GM12873 (cell line): ENCODE measurements at regions not wholly inside any gene's neighbourhood (a gene's known extent, or its start where the extent isn't known, plus 50 kb on each side); places are given as distances from the start of the nearest gene placed in this dataset.

Experiments used
- CTCF ChIP-seq: IDR thresholded peaks from 2 replicates; pipeline ENCODE4 v1.5.1; 2012; ENCODE audit warnings: low read depth, mild to moderate bottlenecking, moderate library complexity, low read length, control low read depth; ENCODE audit not compliant: insufficient read depth; ENCODE audit errors: missing control alignments

DNA sequence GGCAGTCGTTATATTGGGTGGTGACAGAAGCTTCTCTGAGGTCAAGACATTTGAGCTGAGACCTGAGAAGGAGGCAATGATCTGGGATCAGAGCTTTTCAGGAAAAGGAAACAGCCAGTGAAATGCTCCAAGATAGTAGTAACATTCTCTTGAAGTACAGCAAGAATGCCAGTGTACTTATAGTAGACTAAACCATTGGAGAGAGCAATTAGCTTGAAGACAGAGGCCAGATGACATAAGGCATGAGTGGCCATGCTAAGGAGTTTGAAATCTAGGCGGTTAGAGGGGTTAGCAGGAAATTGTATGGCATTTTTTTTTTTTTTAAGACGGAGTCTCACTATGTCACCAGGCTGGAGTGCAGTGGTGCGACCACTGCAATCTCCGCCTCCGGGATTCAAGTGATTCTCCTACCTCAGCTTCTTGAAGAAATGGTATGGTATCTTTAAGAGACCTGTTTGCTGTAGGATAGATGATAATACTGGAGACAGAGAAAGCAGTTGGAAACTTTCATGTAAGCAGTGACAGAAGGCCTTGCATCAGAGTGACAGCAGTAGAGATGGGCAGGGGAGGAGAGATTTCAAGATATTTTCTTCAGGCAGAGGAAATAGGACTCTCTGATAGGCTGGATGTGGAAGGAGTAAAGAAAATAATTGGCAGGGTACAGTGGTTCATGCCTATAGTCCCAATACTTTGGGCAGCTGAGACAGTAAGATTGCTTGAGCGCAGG lies 482.2 kb upstream of the PAPPA start:
- TF ChIP-seq CTCF: no peak

DNA sequence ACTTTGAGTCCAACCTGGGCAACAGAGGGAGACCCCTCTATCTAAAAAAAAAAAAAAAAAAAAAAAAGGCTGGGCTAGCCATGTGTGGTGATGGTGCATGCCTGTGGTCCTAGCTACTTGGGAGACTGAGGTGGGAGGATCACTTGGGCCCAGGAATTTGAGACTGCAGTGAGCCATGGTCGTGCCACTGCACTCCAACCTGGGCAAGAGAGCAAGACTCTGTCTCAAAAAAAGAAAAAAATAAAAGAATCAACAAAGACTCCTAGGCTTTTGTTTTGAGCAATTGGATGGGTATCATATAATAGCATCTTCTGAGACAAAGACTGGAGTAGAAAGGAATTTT lies 481.7 kb upstream of the PAPPA start:
- TF ChIP-seq CTCF: no peak

GRCh38 chr9:115672477-115673316 lies 480.9 kb upstream of the PAPPA start:
- TF ChIP-seq CTCF: no peak

DNA sequence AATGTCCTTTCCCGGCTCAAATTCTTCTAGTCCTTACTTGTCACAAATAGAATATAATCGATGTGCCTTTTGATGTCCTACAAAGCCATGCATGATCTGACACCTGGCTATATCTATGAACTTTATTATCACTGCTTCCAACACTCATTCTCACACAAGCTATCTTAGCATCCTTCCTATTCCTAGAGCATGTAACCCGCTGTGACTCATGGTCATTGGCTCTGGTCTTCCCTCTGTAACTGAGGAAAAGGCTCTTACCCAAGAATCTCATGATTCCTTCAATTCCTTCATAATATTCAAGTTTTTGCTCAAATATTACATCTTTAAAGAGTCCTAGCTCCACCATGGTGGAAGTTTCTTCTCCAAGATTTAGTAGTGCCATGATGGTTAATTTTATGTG lies 480.0 kb upstream of the PAPPA start:
- TF ChIP-seq CTCF: no peak

DNA sequence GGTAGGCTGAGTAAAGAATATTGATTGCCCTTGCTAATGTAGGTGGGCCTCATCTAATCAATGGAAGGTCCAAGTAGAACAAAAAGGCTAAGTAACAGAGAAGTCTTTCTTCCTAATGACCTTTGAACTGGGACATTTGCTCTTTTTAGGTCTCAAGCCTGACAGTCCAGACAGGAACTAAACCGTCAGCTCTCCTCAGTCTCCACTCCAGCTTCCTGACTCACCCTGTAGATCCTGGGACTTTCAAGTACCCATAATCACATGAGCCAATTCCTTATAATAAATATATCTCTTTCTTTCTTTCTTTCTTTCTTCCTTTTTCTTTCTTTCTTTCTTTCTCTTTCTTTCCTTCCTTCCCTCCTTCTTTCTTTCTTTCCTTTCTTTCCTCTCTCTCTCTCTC lies 479.5 kb upstream of the PAPPA start:
- no peak for TF ChIP-seq CTCF

- no peak for TF ChIP-seq CTCF
Observed at GRCh38 chr9:115675834-115676233, 477.8 kb upstream of the PAPPA start.

GRCh38 chr9:115680231-115680630 lies 473.4 kb upstream of the PAPPA start:
- TF ChIP-seq CTCF: no peak
